LoVo (cell line): ENCODE measurements at regions not wholly inside any gene's neighbourhood (a gene's known extent, or its start where the extent isn't known, plus 50 kb on each side); places are given as distances from the start of the nearest gene placed in this dataset.
A peak's percentile ranks its signal among the peaks of the same experiment; 100 is the strongest.

Experiments used
- DNase-seq: peaks from one replicate; pipeline ENCODE4 v3.0.0-alpha.2; 2016; ENCODE audit warnings: low spot score

DNA sequence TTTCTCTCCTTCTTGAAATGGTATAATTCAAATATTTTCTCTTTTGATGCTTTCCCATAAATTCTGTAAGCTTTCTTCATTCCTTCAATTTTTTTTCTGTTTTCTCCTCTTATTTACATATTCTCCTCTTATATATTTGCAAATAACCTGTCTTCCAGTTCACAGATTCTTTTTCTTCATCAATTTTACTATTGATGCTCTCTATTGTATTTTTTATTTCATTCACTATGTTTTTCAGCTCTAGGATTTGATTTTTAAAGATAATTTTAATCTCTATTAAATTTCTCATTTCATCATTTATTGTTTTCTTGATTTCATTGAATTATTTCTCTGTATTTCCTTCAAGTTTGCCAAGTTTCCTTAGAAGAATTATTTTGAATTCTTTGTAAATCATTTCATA is 54.0 kb upstream of the PRPS1L1 start:
- DNase-seq, result no peak

- DNase-seq, result no peak
Measured at GRCh38 chr7:18082169-18082568, 54.5 kb upstream of the PRPS1L1 start.

GRCh38 chr7:18086165-18087025 is 58.7 kb upstream of the PRPS1L1 start:
- DNase-seq, result peak; percentile 50

GRCh38 chr7:18087026-18087686 is 59.5 kb upstream of the PRPS1L1 start:
- no peak for DNase-seq

- no peak for DNase-seq
Measured at GRCh38 chr7:18087687-18088078, 60.0 kb upstream of the PRPS1L1 start.

DNA sequence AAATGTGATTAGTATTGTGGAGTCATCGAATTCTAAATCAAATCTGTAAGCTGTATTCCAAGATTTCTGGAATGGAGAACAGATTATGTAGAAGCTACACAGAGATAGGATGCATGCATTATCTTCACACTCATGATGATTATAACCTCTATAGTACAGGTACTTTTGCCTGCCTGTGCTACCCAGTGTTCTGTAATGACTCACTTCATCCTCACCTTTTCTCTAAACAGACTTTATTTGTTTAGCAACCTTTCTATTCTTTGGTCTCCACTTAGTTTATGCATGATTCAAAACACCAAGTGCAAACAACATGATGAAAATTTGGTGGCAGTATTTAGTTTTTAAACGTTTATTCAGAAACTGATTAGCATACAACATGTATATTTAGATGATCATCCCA is 68.4 kb upstream of the PRPS1L1 start:
- DNase-seq, result no peak

DNA sequence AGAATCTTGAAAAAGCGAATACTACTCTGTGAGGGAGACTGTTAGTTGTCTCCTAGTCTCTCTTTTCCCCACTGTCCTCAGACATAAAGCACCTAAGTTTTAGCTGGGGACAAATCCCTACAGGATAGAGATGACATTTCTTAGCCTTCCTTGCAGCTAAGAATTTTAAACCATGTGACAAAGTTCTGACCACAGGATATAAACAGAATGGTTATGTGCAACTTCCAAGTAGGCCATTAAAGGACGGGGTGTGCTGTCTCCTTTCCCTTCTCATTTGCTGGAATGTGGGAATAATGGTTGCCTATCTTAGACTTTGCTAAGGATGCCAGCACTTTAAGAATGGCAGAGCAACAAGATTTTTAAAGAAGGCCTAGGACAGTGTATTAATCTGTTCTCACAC is 74.9 kb upstream of the PRPS1L1 start:
- DNase-seq, result no peak

GRCh38 chr7:18103436-18104218 is 76.0 kb upstream of the PRPS1L1 start:
- DNase-seq, result no peak

GRCh38 chr7:18109762-18110161 is 82.1 kb upstream of the PRPS1L1 start:
- no peak for DNase-seq

DNA sequence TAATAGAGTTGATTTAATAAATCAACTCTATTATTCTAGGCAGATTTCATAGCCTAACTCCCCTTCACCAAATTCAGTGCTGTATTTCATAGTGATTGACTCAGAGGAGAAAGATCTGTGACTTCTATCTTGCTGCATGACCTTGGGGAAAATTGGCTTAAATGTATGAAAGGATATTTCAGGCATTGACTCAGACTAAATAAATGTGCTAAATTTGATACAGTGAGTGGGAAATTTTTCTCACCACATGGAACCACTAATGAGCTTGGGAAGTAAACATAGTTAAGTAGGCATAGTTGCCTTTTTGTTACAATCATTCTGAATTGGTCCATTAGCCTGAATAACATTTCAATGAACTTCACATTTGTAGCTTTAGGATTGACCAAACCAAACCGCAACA is 89.0 kb upstream of the PRPS1L1 start:
- no peak for DNase-seq

GRCh38 chr7:18117482-18117881 is 89.8 kb upstream of the PRPS1L1 start:
- DNase-seq, result no peak

- no peak for DNase-seq
Measured at GRCh38 chr7:18119985-18120384, 92.3 kb upstream of the PRPS1L1 start.

DNA sequence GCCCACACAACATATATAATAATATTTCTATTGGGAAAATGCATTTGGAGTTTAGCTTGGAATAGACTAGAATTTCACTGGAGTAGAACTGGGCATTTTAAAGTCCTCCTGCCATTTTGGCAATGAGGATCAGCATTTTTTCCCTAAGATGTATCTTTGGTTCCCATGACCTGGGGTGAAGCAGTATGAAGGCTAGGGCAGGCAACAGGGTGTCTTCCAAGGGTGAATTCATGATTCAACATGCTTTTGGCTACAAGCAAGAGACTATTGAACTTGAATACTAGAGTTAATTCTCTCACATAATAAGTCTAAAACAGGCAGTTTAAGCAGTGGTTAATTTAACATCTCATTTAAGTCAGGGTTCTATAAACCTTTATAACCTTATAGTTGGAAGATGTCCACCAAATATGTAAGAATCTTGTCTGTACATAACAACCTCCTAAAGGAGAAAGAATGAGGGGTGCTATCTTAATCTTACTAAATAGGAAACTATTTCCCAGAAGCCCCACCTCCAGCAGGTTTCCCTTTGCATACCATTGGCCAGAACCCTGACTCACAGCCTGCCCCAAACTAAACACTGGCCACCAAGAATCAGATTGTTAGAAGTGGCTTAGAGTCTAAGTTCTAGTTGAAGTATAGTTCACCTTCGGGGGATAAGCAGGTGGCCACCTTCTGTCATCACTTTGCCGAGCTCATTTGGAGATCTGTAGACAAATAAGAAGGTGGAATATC is 96.0 kb upstream of the PRPS1L1 start:
- no peak for DNase-seq

DNA sequence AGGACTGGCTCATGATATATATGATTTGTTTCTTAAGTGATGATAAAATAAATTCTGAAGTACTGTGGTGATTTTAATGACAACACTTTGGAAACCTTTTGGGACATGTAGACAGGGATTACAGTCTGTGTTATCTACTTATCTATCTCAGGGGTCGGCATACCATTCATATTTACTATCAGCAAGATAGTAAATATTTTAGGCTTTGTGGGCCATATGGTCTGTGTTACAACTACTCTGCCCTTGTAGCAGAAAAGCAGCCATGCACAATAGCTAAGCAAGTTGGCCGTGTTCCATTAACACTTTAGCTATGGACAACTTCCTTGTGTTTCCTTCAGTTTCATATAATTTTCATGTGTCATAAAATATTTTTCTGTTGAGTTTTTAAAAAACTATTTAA is 97.8 kb upstream of the PRPS1L1 start:
- peak; percentile 8 for DNase-seq

DNA sequence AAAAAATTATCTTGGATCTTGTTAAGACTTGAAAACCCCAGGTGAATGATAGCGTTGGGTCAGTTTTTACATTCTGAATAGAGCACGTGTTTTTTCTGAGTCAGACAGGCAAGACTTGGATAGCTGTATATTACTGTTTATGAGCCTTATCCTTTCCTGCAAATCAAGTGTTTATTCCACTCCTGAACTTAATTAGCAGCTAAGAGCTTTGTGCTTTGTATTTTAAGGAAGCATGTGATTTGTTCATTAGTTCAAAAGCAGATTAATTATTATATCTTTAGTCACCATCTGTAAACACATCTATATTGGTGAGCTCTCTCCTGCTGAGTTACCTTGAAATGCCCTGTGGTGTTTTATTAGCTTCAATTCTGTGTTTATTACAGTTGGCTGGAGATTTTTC is 98.6 kb upstream of the PRPS1L1 start:
- peak; percentile 45 for DNase-seq

DNA sequence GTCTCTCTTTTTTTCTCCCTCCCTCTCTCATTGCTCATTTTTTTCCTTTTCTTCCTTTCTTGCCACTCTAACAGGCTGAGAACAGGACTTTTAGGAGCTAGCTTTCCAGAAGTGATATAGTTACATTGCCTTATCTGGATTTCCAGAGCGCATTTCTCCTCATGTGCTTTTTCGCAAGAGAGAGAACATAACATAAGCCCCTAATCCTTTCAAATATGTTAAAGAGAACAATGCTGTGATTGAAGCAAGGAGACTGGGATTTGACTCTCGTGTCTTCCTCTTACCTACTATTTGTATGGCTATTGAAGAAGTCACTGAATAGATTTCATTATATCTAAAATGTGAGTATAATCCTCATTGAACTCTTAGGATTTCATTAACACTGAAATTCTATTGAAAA is 101.2 kb upstream of the PRPS1L1 start:
- no peak for DNase-seq

DNA sequence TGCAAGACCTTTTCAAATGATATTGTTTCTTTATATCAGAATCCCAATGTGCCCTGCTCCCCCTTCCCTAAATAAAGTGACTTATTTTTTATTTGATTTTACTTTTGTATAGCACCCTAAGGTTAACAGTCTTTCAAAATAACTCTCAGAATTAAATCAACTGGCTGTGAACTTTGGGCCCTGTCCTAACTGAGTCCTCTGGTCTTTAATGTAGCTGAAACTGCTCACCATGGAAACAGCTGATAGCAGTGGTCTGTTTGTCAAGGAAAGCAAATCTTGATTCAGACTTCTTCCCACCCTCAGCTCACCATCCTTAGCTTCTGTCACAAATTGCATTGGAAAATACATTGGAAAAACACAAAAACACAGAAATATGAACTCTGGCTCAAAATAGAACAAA is 105.2 kb upstream of the PRPS1L1 start:
- DNase-seq, result no peak

- DNase-seq, result no peak
Measured at GRCh38 chr7:18133921-18134320, 106.3 kb upstream of the PRPS1L1 start.

- no peak for DNase-seq
Measured at GRCh38 chr7:18140943-18141342, 113.3 kb upstream of the PRPS1L1 start.

GRCh38 chr7:18144166-18144565 is 116.5 kb upstream of the PRPS1L1 start:
- DNase-seq, result no peak

- no peak for DNase-seq
Measured at GRCh38 chr7:18145160-18145559, 117.5 kb upstream of the PRPS1L1 start.

DNA sequence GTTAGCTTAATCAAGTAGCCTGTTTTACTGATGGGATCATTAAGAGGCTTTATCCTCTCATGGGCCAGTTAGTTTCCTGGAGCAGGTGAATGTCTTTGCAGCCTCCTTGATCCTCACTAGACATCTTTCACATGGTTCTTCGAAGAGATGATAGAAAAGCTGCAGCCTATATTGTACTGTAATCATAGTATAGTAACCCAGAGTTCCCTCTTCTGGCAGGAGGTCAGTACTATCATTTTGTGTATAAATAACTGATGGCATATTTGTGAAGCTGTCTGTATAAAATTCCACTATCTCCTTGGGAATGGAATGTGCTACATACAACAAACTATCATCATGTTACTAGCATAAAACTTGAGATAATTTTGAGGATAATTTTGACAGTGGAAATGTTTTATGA is 123.8 kb upstream of the PRPS1L1 start:
- no peak for DNase-seq
